GM12878 (cell line): ENCODE measurements at regions not wholly inside any gene's neighbourhood (a gene's known extent, or its start where the extent isn't known, plus 50 kb on each side); places are given as distances from the start of the nearest gene placed in this dataset.

Experiments used
- ASH2L ChIP-seq: fragments of 300-600, 200-600 bp; sonication (generic); IDR thresholded peaks from 2 replicates; pipeline ENCODE4 v1.6.1; 2017; ENCODE audit warnings: low read depth, mild to moderate bottlenecking, borderline replicate concordance
- ATF7 ChIP-seq: fragments of 450-650 bp; IDR thresholded peaks from 2 replicates; pipeline ENCODE4 v1.6.1; 2016; ENCODE audit warnings: low read depth, mild to moderate bottlenecking
- CBX5 ChIP-seq: sonication (generic); IDR thresholded peaks from 2 replicates; pipeline ENCODE4 v1.6.1; 2016; ENCODE audit warnings: low read depth, moderate library complexity, mild to moderate bottlenecking, inconsistent platforms
- CEBPB ChIP-seq, 2 experiments: fragments of 150-350 bp in 1 of 2; IDR thresholded peaks; 2 replicates each; pipeline ENCODE4 v1.6.1; 2012 to 2014; ENCODE audit warnings: low read depth in 2 of 2, low read length in 2 of 2, borderline replicate concordance in 1 of 2, inconsistent platforms in 1 of 2
- EED ChIP-seq: sonication (generic); IDR thresholded peaks from 2 replicates; pipeline ENCODE4 v1.6.1; 2016; ENCODE audit warnings: antibody characterized with exemption, low read depth
- EP300 ChIP-seq, 2 experiments: fragments of 150-350 bp in 1 of 2; IDR thresholded peaks; 2 replicates each; pipeline ENCODE4 v1.6.1; 2011 to 2012; ENCODE audit warnings: low read depth in 2 of 2, low read length in 2 of 2, borderline replicate concordance in 1 of 2, improper control_type of control experiment in 1 of 2, inconsistent platforms in 1 of 2; ENCODE audit not compliant: control insufficient read depth in 1 of 2
- FOXM1 ChIP-seq: IDR thresholded peaks from 2 replicates; pipeline ENCODE4 v1.6.1; 2012; ENCODE audit warnings: low read depth, mild to moderate bottlenecking, inconsistent platforms, low read length, moderate library complexity
- HDAC2 ChIP-seq: fragments of 200-600 bp; sonication (generic); IDR thresholded peaks from 2 replicates; pipeline ENCODE4 v1.6.1; 2017
- HDAC6 ChIP-seq: fragments of 200-600 bp; sonication (generic); IDR thresholded peaks from one replicate; pipeline ENCODE4 v1.8.0; 2017; ENCODE audit warnings: antibody characterized with exemption; ENCODE audit not compliant: unreplicated experiment
- KLF5 ChIP-seq: fragments of 450-650 bp; IDR thresholded peaks from 2 replicates; pipeline ENCODE4 v1.6.1; 2014; ENCODE audit warnings: mild to moderate bottlenecking; ENCODE audit not compliant: partially characterized antibody
- MEF2A ChIP-seq: IDR thresholded peaks from 2 replicates; pipeline ENCODE4 v1.6.1; 2011; ENCODE audit warnings: low read depth, mild to moderate bottlenecking, low read length, moderate library complexity; ENCODE audit not compliant: insufficient read depth
- MEF2B ChIP-seq: fragments of 450-650 bp; IDR thresholded peaks from 2 replicates; pipeline ENCODE4 v1.6.1; 2018; ENCODE audit warnings: mild to moderate bottlenecking, moderate library complexity; ENCODE audit not compliant: partially characterized antibody, poor library complexity, severe bottlenecking
- MLLT1 ChIP-seq: fragments of 450-650 bp; IDR thresholded peaks from 2 replicates; pipeline ENCODE4 v1.6.1; 2016; ENCODE audit warnings: mild to moderate bottlenecking
- NBN ChIP-seq: fragments of 450-650 bp; IDR thresholded peaks from 2 replicates; pipeline ENCODE4 v1.6.1; 2016
- NR2F1 ChIP-seq: fragments of 450-650 bp; conservative IDR thresholded peaks from 2 replicates; pipeline ENCODE4 v1.6.1; 2017; ENCODE audit warnings: mild to moderate bottlenecking
- PKNOX1 ChIP-seq: fragments of 450-650 bp; IDR thresholded peaks from 2 replicates; pipeline ENCODE4 v1.6.1; 2016; ENCODE audit warnings: mild to moderate bottlenecking
- RAD21 ChIP-seq: IDR thresholded peaks from 2 replicates; pipeline ENCODE4 v1.6.1; 2011; ENCODE audit warnings: mild to moderate bottlenecking, low read depth, low read length, moderate library complexity; ENCODE audit not compliant: insufficient read depth
- RCOR1 ChIP-seq: conservative IDR thresholded peaks from 2 replicates; pipeline ENCODE4 v1.6.1; 2012; ENCODE audit warnings: low read depth, low read length, improper control_type of control experiment
- RUNX3 ChIP-seq: IDR thresholded peaks from 2 replicates; pipeline ENCODE4 v1.6.1; 2012; ENCODE audit warnings: low read length, inconsistent platforms
- SIN3A ChIP-seq: IDR thresholded peaks from 2 replicates; pipeline ENCODE4 v1.6.1; 2012; ENCODE audit warnings: low read depth, low read length, improper control_type of control experiment
- SMAD1 ChIP-seq: fragments of 450-650 bp; IDR thresholded peaks from 2 replicates; pipeline ENCODE4 v1.6.1; 2018; ENCODE audit warnings: mild to moderate bottlenecking, low read depth; ENCODE audit not compliant: partially characterized antibody
- SMARCA5 ChIP-seq: fragments of 450-650 bp; IDR thresholded peaks from 2 replicates; pipeline ENCODE4 v1.6.1; 2017; ENCODE audit warnings: mild to moderate bottlenecking
- SMC3 ChIP-seq: IDR thresholded peaks from 2 replicates; pipeline ENCODE4 v1.6.1; 2011; ENCODE audit warnings: low read length, improper control_type of control experiment, borderline replicate concordance
- SREBF2 ChIP-seq: IDR thresholded peaks from 2 replicates; pipeline ENCODE4 v1.6.1; 2012; ENCODE audit warnings: mild to moderate bottlenecking, low read length
- STAT1 ChIP-seq: fragments of 450-650 bp; conservative IDR thresholded peaks from 2 replicates; pipeline ENCODE4 v1.6.1; 2014; ENCODE audit warnings: antibody characterized with exemption, mild to moderate bottlenecking
- STAT3 ChIP-seq: IDR thresholded peaks from 2 replicates; pipeline ENCODE4 v1.6.1; 2011; ENCODE audit warnings: low read depth, low read length, improper control_type of control experiment
- TCF12 ChIP-seq: IDR thresholded peaks from 2 replicates; pipeline ENCODE4 v1.6.1; 2011; ENCODE audit warnings: low read depth, mild to moderate bottlenecking, low read length
- TCF3 ChIP-seq: IDR thresholded peaks from 2 replicates; pipeline ENCODE4 v1.6.1; 2012; ENCODE audit warnings: low read depth, mild to moderate bottlenecking, low read length, borderline replicate concordance; ENCODE audit not compliant: insufficient read depth
- ZNF217 ChIP-seq: fragments of 450-650 bp; IDR thresholded peaks from 2 replicates; pipeline ENCODE4 v1.6.1; 2017; ENCODE audit warnings: antibody characterized with exemption, mild to moderate bottlenecking

GRCh38 chr10:6348096-6348874 lies 145.6 kb downstream of the PFKFB3 start (continued):
- TF ChIP-seq SMAD1 = peak; percentile 72
- no peak for TF ChIP-seq HDAC6
- TF ChIP-seq SMARCA5 = 0 out of 2 replicates have a peak, but pooled peaks have one; percentile 65
- TF ChIP-seq SMC3 = no peak; the same call in 1 of the 2 replicates
- no peak for TF ChIP-seq HDAC2
- peak; percentile 96 to 97; a peak in 3 of 4 replicates for TF ChIP-seq EP300 (IDR thresholded peaks at IDR 0.05; ENCODE audit: borderline replicate concordance in 1 of 2, control insufficient read depth in 1 of 2, low read depth in 2 of 2, low read length in 2 of 2)
- TF ChIP-seq ATF7 = peak; percentile 94
- TF ChIP-seq SIN3A = no peak
- peak; percentile 84; the same call in 1 of the 2 replicates for TF ChIP-seq STAT3
- peak; percentile 91 for TF ChIP-seq KLF5
- 0 out of 4 replicates have a peak, but pooled peaks of 1 of the 2 experiments have one; percentile 84 for TF ChIP-seq CEBPB (IDR thresholded peaks at IDR 0.05; ENCODE audit: borderline replicate concordance in 1 of 2, low read depth in 2 of 2, low read length in 2 of 2)
- TF ChIP-seq EED = peak; percentile 87
- peak; percentile 86; the same call in 1 of the 2 replicates for TF ChIP-seq FOXM1
- peak; percentile 52; the same call in 1 of the 2 replicates for TF ChIP-seq TCF3
- TF ChIP-seq ASH2L = no peak
- 0 out of 2 replicates have a peak, but pooled peaks have one; percentile 23 for TF ChIP-seq RAD21
- 0 out of 2 replicates have a peak, but pooled peaks have one; percentile 45 for TF ChIP-seq RCOR1
- TF ChIP-seq MEF2A = peak; percentile 69; the same call in 1 of the 2 replicates
- peak; percentile 95 for TF ChIP-seq MLLT1
- no peak for TF ChIP-seq SREBF2
- TF ChIP-seq NBN = peak; percentile 94
- TF ChIP-seq CBX5 = peak; percentile 82; the same call in 1 of the 2 replicates
- peak; percentile 74 for TF ChIP-seq NR2F1
- 0 out of 2 replicates have a peak, but pooled peaks have one; percentile 14 for TF ChIP-seq ZNF217
- TF ChIP-seq MEF2B = peak; percentile 71
- TF ChIP-seq RUNX3 = peak; percentile 97
- peak; percentile 62; the same call in 1 of the 2 replicates for TF ChIP-seq TCF12
- peak; percentile 77 for TF ChIP-seq PKNOX1
- TF ChIP-seq STAT1 = no peak; the same call in 1 of the 2 replicates
